ENCODE measurements at regions not wholly inside any gene's neighbourhood (a gene's known extent, or its start where the extent isn't known, plus 50 kb on each side); places are given as distances from the start of the nearest gene placed in this dataset.

GRCh38 chr18:10025711-10026670, 112.2 kb downstream of the VAPA start:
- Histone ChIP-seq H3K9me3 (ENCODE audit: insufficient read depth, low read length) (no peaks in the 10 kb centered on the region), H3K27me3 (ENCODE audit: insufficient read depth, insufficient read length) (no peaks in the 10 kb centered on the region), H3K4me1 (ENCODE audit: insufficient read depth, insufficient read length) (no peaks in the 10 kb centered on the region), H3K9ac (ENCODE audit: insufficient read length, low read depth) (no peak overlapping the region), H3K36me3 (ENCODE audit: insufficient read depth, insufficient read length, low read length) (no peaks in the 10 kb centered on the region), H3K4me3 (ENCODE audit: insufficient read length, low read depth) (no peak overlapping the region)
- no peak for DNase-seq (ENCODE audit: low read depth, low spot score)
- TF ChIP-seq YY1 (IDR thresholded peaks at IDR 0.05; ENCODE audit: insufficient read depth, insufficient read length) (no peak), ZNF274 (IDR thresholded peaks at IDR 0.05; ENCODE audit: low read depth, low read length) (no peak), SUZ12 (IDR thresholded peaks at IDR 0.05; ENCODE audit: extremely low read depth, insufficient read depth, insufficient read length) (no peak)

GRCh38 chr18:10027031-10027430, 113.2 kb downstream of the VAPA start:
- no peaks in the 10 kb centered on the region for H3K9me3 ChIP-seq (ENCODE audit: insufficient read depth, low read length)
- H3K9ac ChIP-seq (ENCODE audit: insufficient read length, low read depth) = no peak overlapping the region
- no peaks in the 10 kb centered on the region for H3K36me3 ChIP-seq (ENCODE audit: insufficient read depth, insufficient read length, low read length)
- no peaks in the 10 kb centered on the region for H3K4me1 ChIP-seq (ENCODE audit: insufficient read depth, insufficient read length)
- no peak overlapping the region for H3K4me3 ChIP-seq (ENCODE audit: insufficient read length, low read depth)
- DNase-seq (ENCODE audit: low read depth, low spot score) = no peak
- H3K27me3 ChIP-seq (ENCODE audit: insufficient read depth, insufficient read length) = no peaks in the 10 kb centered on the region
- TF ChIP-seq YY1 (IDR thresholded peaks at IDR 0.05; ENCODE audit: insufficient read depth, insufficient read length) (no peak), ZNF274 (IDR thresholded peaks at IDR 0.05; ENCODE audit: low read depth, low read length) (no peak), SUZ12 (IDR thresholded peaks at IDR 0.05; ENCODE audit: extremely low read depth, insufficient read depth, insufficient read length) (no peak)

GRCh38 chr18:10027461-10027860, 113.6 kb downstream of the VAPA start:
- Histone ChIP-seq H3K27me3 (ENCODE audit: insufficient read depth, insufficient read length) (no peaks in the 10 kb centered on the region), H3K36me3 (ENCODE audit: insufficient read depth, insufficient read length, low read length) (no peaks in the 10 kb centered on the region), H3K4me3 (ENCODE audit: insufficient read length, low read depth) (no peak overlapping the region), H3K9ac (ENCODE audit: insufficient read length, low read depth) (no peak overlapping the region), H3K9me3 (ENCODE audit: insufficient read depth, low read length) (no peaks in the 10 kb centered on the region), H3K4me1 (ENCODE audit: insufficient read depth, insufficient read length) (no peaks in the 10 kb centered on the region)
- TF ChIP-seq ZNF274 (IDR thresholded peaks at IDR 0.05; ENCODE audit: low read depth, low read length) (no peak), YY1 (IDR thresholded peaks at IDR 0.05; ENCODE audit: insufficient read depth, insufficient read length) (no peak), SUZ12 (IDR thresholded peaks at IDR 0.05; ENCODE audit: extremely low read depth, insufficient read depth, insufficient read length) (no peak)
- DNase-seq (ENCODE audit: low read depth, low spot score) = no peak

GRCh38 chr18:10029711-10030110, 115.9 kb downstream of the VAPA start:
- no peak for TF ChIP-seq SUZ12 (IDR thresholded peaks at IDR 0.05; ENCODE audit: extremely low read depth, insufficient read depth, insufficient read length)
- no peak for TF ChIP-seq ZNF274 (IDR thresholded peaks at IDR 0.05; ENCODE audit: low read depth, low read length)
- no peak for TF ChIP-seq YY1 (IDR thresholded peaks at IDR 0.05; ENCODE audit: insufficient read depth, insufficient read length)
- no peaks in the 10 kb centered on the region for H3K36me3 ChIP-seq (ENCODE audit: insufficient read depth, insufficient read length, low read length)
- no peak for DNase-seq (ENCODE audit: low read depth, low spot score)
- no peaks in the 10 kb centered on the region for H3K9me3 ChIP-seq (ENCODE audit: insufficient read depth, low read length)
- H3K4me3 ChIP-seq (ENCODE audit: insufficient read length, low read depth) = no peak overlapping the region
- H3K4me1 ChIP-seq (ENCODE audit: insufficient read depth, insufficient read length) = no peaks in the 10 kb centered on the region
- H3K9ac ChIP-seq (ENCODE audit: insufficient read length, low read depth) = no peak overlapping the region
- no peaks in the 10 kb centered on the region for H3K27me3 ChIP-seq (ENCODE audit: insufficient read depth, insufficient read length)

GRCh38 chr18:10030816-10031541, 117.2 kb downstream of the VAPA start:
- H3K4me1 ChIP-seq (ENCODE audit: insufficient read depth, insufficient read length) = peaks cover 5% of the 10 kb centered on the region
- TF ChIP-seq YY1 (IDR thresholded peaks at IDR 0.05; ENCODE audit: insufficient read depth, insufficient read length) = no peak
- no peak for TF ChIP-seq ZNF274 (IDR thresholded peaks at IDR 0.05; ENCODE audit: low read depth, low read length)
- TF ChIP-seq SUZ12 (IDR thresholded peaks at IDR 0.05; ENCODE audit: extremely low read depth, insufficient read depth, insufficient read length) = no peak
- no peaks in the 10 kb centered on the region for H3K36me3 ChIP-seq (ENCODE audit: insufficient read depth, insufficient read length, low read length)

GRCh38 chr18:10032331-10033015, 118.7 kb downstream of the VAPA start:
- Histone ChIP-seq H3K36me3 (ENCODE audit: insufficient read depth, insufficient read length, low read length) (no peaks in the 10 kb centered on the region), H3K4me1 (ENCODE audit: insufficient read depth, insufficient read length) (peaks cover 5% of the 10 kb centered on the region), H3K4me3 (ENCODE audit: insufficient read length, low read depth) (no peak overlapping the region), H3K9ac (ENCODE audit: insufficient read length, low read depth) (no peak overlapping the region), H3K9me3 (ENCODE audit: insufficient read depth, low read length) (no peaks in the 10 kb centered on the region), H3K27me3 (ENCODE audit: insufficient read depth, insufficient read length) (no peaks in the 10 kb centered on the region)
- DNase-seq (ENCODE audit: low read depth, low spot score) = no peak
- TF ChIP-seq SUZ12 (IDR thresholded peaks at IDR 0.05; ENCODE audit: extremely low read depth, insufficient read depth, insufficient read length) (no peak), ZNF274 (IDR thresholded peaks at IDR 0.05; ENCODE audit: low read depth, low read length) (no peak), YY1 (IDR thresholded peaks at IDR 0.05; ENCODE audit: insufficient read depth, insufficient read length) (no peak)

More at GRCh38 chr18:10030816-10031541, 117.2 kb downstream of the VAPA start:
- H3K9ac ChIP-seq (ENCODE audit: insufficient read length, low read depth) = no peak overlapping the region
- no peak overlapping the region for H3K4me3 ChIP-seq (ENCODE audit: insufficient read length, low read depth)
- no peak for DNase-seq (ENCODE audit: low read depth, low spot score)
- no peaks in the 10 kb centered on the region for H3K9me3 ChIP-seq (ENCODE audit: insufficient read depth, low read length)
- H3K27me3 ChIP-seq (ENCODE audit: insufficient read depth, insufficient read length) = no peaks in the 10 kb centered on the region
